ENCODE measurements at regions not wholly inside any gene's neighbourhood (a gene's known extent, or its start where the extent isn't known, plus 50 kb on each side); places are given as distances from the start of the nearest gene placed in this dataset.

- DNase-seq (ENCODE audit: low spot score) (no peak), ATAC-seq (no peak)
- H3K27ac Mint-ChIP-seq, result no peak overlapping the region
- H3K79me2 ChIP-seq (replicated peaks; ENCODE audit: insufficient read depth), result no peaks in the 10 kb centered on the region
- H2AFZ ChIP-seq, result no peak overlapping the region
- no peak overlapping the region for H3K4me2 ChIP-seq
- no peak overlapping the region for H3K27ac ChIP-seq (ENCODE audit: low read depth)
- no peaks in the 10 kb centered on the region for H3F3A ChIP-seq (replicated peaks; ENCODE audit: low read depth)
- no peaks in the 10 kb centered on the region for H3K36me3 Mint-ChIP-seq (ENCODE audit: low read depth)
- H3K4me3 Mint-ChIP-seq, result no peak overlapping the region
- no peak overlapping the region for H3K4me3 ChIP-seq
- H3K27me3 Mint-ChIP-seq (ENCODE audit: insufficient read depth, low read depth, poor library complexity), result peaks cover 1% of the 10 kb centered on the region
- TF ChIP-seq ZNF462 (CRISPR knock-in tag; IDR thresholded peaks at IDR 0.05) (no peak), CTCF (conservative IDR thresholded peaks at IDR 0.05; ENCODE audit: low read depth in 2 of 2) (no peak), ZNF114 (CRISPR knock-in tag; IDR thresholded peaks at IDR 0.05) (no peak), STAT1 (IDR thresholded peaks at IDR 0.05; ENCODE audit: unreplicated experiment) (no peak), JUNB (IDR thresholded peaks at IDR 0.05; ENCODE audit: unreplicated experiment) (no peak), EZH2phosphoT487 (IDR thresholded peaks at IDR 0.05; ENCODE audit: unreplicated experiment) (no peak), ZNF331 (CRISPR knock-in tag; IDR thresholded peaks at IDR 0.05; ENCODE audit: low read depth) (no peak), EZH2 (IDR thresholded peaks at IDR 0.05; ENCODE audit: low read depth, unreplicated experiment) (no peak), ETS1 (IDR thresholded peaks at IDR 0.05) (no peak), REST (IDR thresholded peaks at IDR 0.05; ENCODE audit: unreplicated experiment) (no peak), CREB1 (CRISPR knock-in tag; IDR thresholded peaks at IDR 0.05; ENCODE audit: low read depth) (no peak), POLR2AphosphoS5 (IDR thresholded peaks at IDR 0.05; ENCODE audit: low read depth) (no peak), NANOG (IDR thresholded peaks at IDR 0.05; ENCODE audit: borderline replicate concordance) (no peak)
- H3K9me3 Mint-ChIP-seq, result peaks cover 3% of the 10 kb centered on the region; the same call in 1 of the 3 replicates
- no peaks in the 10 kb centered on the region for H4K20me1 ChIP-seq (replicated peaks; ENCODE audit: insufficient read depth)
- H3K27me3 ChIP-seq (ENCODE audit: insufficient read depth), result no peaks in the 10 kb centered on the region
- H3K9me2 ChIP-seq (ENCODE audit: insufficient read depth), result peaks cover 12% of the 10 kb centered on the region
- H3K4me1 ChIP-seq (ENCODE audit: insufficient read depth), result peaks cover 11% of the 10 kb centered on the region
- H3K4me1 Mint-ChIP-seq, result peaks cover 11% of the 10 kb centered on the region
- no peaks in the 10 kb centered on the region for H3K36me3 ChIP-seq (ENCODE audit: insufficient read depth)
Observed at GRCh38 chr14:87833026-87833425, 160.0 kb downstream of the GALC start.

Data from GM23338 (cell line).